ENCODE measurements at regions not wholly inside any gene's neighbourhood (a gene's known extent, or its start where the extent isn't known, plus 50 kb on each side); places are given as distances from the start of the nearest gene placed in this dataset.

- 70 to 92% (median 75%) methylated on average over 1 of the region's 1 CpG for WGBS, 4 donors
- Histone ChIP-seq H3K9me3 (no peaks in the 10 kb centered on the region), H3K36me3 (no peaks in the 10 kb centered on the region), H3K4me1 (peaks cover 0 to 6% (median 0%) of the 10 kb centered on the region in 12 donors), H3K27ac (no peak overlapping the region), H3K27me3 (no peaks in the 10 kb centered on the region), H3K4me3 (no peak overlapping the region)
- ATAC-seq (no peak), DNase-seq (no peak)
- intact Hi-C loops (cut with DNase I) = no loop called here
- no peak for TF ChIP-seq POLR2A (IDR thresholded peaks at IDR 0.05)
- TF ChIP-seq CTCF (IDR thresholded peaks at IDR 0.05) = no peak
These were observed 117.9 kb upstream of the RGMA start for GRCh38 chr15:93206893-93207292.

- Histone ChIP-seq H3K36me3 (no peaks in the 10 kb centered on the region), H3K27me3 (no peaks in the 10 kb centered on the region), H3K27ac (no peak overlapping the region), H3K4me1 (peaks cover 0 to 8% (median 0%) of the 10 kb centered on the region in 12 donors), H3K4me3 (no peak overlapping the region), H3K9me3 (no peaks in the 10 kb centered on the region)
- 77 to 80% (median 79%) methylated on average over 8 of the region's 8 CpGs for WGBS, 4 donors
- DNase-seq (no peak), ATAC-seq (no peak)
- intact Hi-C loops (cut with DNase I) = no loop called here
- no peak for TF ChIP-seq POLR2A (IDR thresholded peaks at IDR 0.05)
- TF ChIP-seq CTCF (IDR thresholded peaks at IDR 0.05) = no peak
These were observed 116.4 kb upstream of the RGMA start for GRCh38 chr15:93205413-93205812.

GRCh38 chr15:93203036-93203435 is 114.0 kb upstream of the RGMA start:
- Histone ChIP-seq H3K4me1 (peaks cover 0 to 9% (median 0%) of the 10 kb centered on the region in 12 donors), H3K4me3 (no peak overlapping the region), H3K9me3 (peaks cover 0 to 7% (median 0%) of the 10 kb centered on the region in 12 donors), H3K36me3 (no peaks in the 10 kb centered on the region), H3K27me3 (no peaks in the 10 kb centered on the region), H3K27ac (no peak overlapping the region)
- TF ChIP-seq CTCF (IDR thresholded peaks at IDR 0.05) = no peak
- 28 to 37% (median 33%) methylated on average over 1 of the region's 1 CpG for WGBS, 4 donors
- DNase-seq = no peak
- intact Hi-C loops (cut with DNase I) = no loop called here
- no peak for ATAC-seq

GRCh38 chr15:93202405-93202804 is 113.4 kb upstream of the RGMA start:
- Histone ChIP-seq H3K9me3 (peaks cover 0 to 12% (median 2%) of the 10 kb centered on the region in 12 donors), H3K27ac (no peak overlapping the region), H3K4me1 (peaks cover 0 to 9% (median 0%) of the 10 kb centered on the region in 12 donors), H3K27me3 (no peaks in the 10 kb centered on the region), H3K36me3 (no peaks in the 10 kb centered on the region), H3K4me3 (no peak overlapping the region)
- TF ChIP-seq CTCF (IDR thresholded peaks at IDR 0.05) (no peak), POLR2A (IDR thresholded peaks at IDR 0.05) (no peak)
- ATAC-seq = no peak
- no peak for DNase-seq
- intact Hi-C loops (cut with DNase I) = no loop called here
- WGBS, 4 donors = 79 to 90% (median 84%) methylated on average over 3 of the region's 3 CpGs
